NCI-H1694 (cell line): ENCODE measurements at regions not wholly inside any gene's neighbourhood (a gene's known extent, or its start where the extent isn't known, plus 50 kb on each side); places are given as distances from the start of the nearest gene placed in this dataset.
"Not testable (repeated sequence)": the region's sequence is repeated elsewhere in the genome, so short reads cannot be mapped to it uniquely, and the experiment has no call there.

Experiments
- DNase-seq: peaks from one replicate; lab custom pipeline; 2025; lab: John Stamatoyannopoulos, UW

GRCh38 chr10:63848871-63849270 lies 327.7 kb downstream of the REEP3 start:
- not testable (repeated sequence) for DNase-seq

GRCh38 chr10:63862860-63863259 lies 341.7 kb downstream of the REEP3 start:
- no peak for DNase-seq

- no peak for DNase-seq
Measured at GRCh38 chr10:63865210-63865609, 344.0 kb downstream of the REEP3 start.

- peak; percentile 55 for DNase-seq
Measured at GRCh38 chr10:63866075-63866746, 345.0 kb downstream of the REEP3 start.

- no peak for DNase-seq
Measured at GRCh38 chr10:63866747-63867140, 345.5 kb downstream of the REEP3 start.

- no peak for DNase-seq
Measured at GRCh38 chr10:63878428-63878827, 357.2 kb downstream of the REEP3 start.

- no peak for DNase-seq
Measured at GRCh38 chr10:63883861-63884260, 362.7 kb downstream of the REEP3 start.

- DNase-seq: no peak
Measured at GRCh38 chr10:63884426-63884825, 363.2 kb downstream of the REEP3 start.

- no peak for DNase-seq
Measured at GRCh38 chr10:63885156-63885555, 364.0 kb downstream of the REEP3 start.

- DNase-seq: no peak
Measured at GRCh38 chr10:63886281-63887022, 365.3 kb downstream of the REEP3 start.

- peak; percentile 15 for DNase-seq
Measured at GRCh38 chr10:63887023-63887589, 365.9 kb downstream of the REEP3 start.

- no peak for DNase-seq
Measured at GRCh38 chr10:63887600-63888370, 366.6 kb downstream of the REEP3 start.

- DNase-seq: no peak
Measured at GRCh38 chr10:63889803-63890202, 368.6 kb downstream of the REEP3 start.

GRCh38 chr10:63896992-63897391 lies 375.8 kb downstream of the REEP3 start:
- no peak for DNase-seq

GRCh38 chr10:63899673-63900300 lies 378.6 kb downstream of the REEP3 start:
- no peak for DNase-seq

GRCh38 chr10:63901228-63901627 lies 380.0 kb downstream of the REEP3 start:
- no peak for DNase-seq

GRCh38 chr10:63901881-63902280 lies 380.7 kb downstream of the REEP3 start:
- DNase-seq: no peak

- no peak for DNase-seq
Measured at GRCh38 chr10:63910806-63911205, 389.6 kb downstream of the REEP3 start.

GRCh38 chr10:63915240-63915639 lies 394.0 kb downstream of the REEP3 start:
- no peak for DNase-seq

- DNase-seq: no peak
Measured at GRCh38 chr10:63917363-63917762, 396.2 kb downstream of the REEP3 start.

GRCh38 chr10:63919575-63920279 lies 398.5 kb downstream of the REEP3 start:
- no peak for DNase-seq
